CD8-positive, alpha-beta memory T cell (primary cell): ENCODE measurements at regions not wholly inside any gene's neighbourhood (a gene's known extent, or its start where the extent isn't known, plus 50 kb on each side); places are given as distances from the start of the nearest gene placed in this dataset.

Experiments
- CTCF ChIA-PET: fragments of 350-600 bp; sonication (Branson Sonifier 250); formaldehyde crosslinking; loops from one replicate; lab custom pipeline; 2021; ENCODE audit warnings: antibody characterized with exemption; lab: Charles Lee
- POLR2A ChIA-PET: fragments of 350-600 bp; sonication (Branson Sonifier 250); formaldehyde crosslinking; loops from one replicate; lab custom pipeline; 2021; ENCODE audit warnings: antibody characterized with exemption; lab: Charles Lee
- DNase-seq, 5 donors: peaks; one replicate each; pipeline versions ENCODE4 v3.0.0 to v3.0.0-alpha.2; 2020 to 2022; ENCODE audit warnings: mixed read lengths in 1 of 5
- H3K27ac ChIP-seq: one replicate; pipeline ENCODE4 v1.7.0; 2013; ENCODE audit warnings: low read depth, mild to moderate bottlenecking, low read length, moderate library complexity
- H3K27me3 ChIP-seq: 2 replicates; pipeline ENCODE4 v1.7.0; 2013; ENCODE audit warnings: low read length, mild to moderate bottlenecking; ENCODE audit not compliant: insufficient read depth, poor library complexity, severe bottlenecking
- H3K36me3 ChIP-seq: 2 replicates; pipeline ENCODE4 v1.7.0; 2013; ENCODE audit warnings: mild to moderate bottlenecking, low read length, moderate library complexity; ENCODE audit not compliant: insufficient read depth
- H3K4me1 ChIP-seq: 2 replicates; pipeline ENCODE4 v1.7.0; 2013; ENCODE audit warnings: mild to moderate bottlenecking, low read length, moderate library complexity; ENCODE audit not compliant: insufficient read depth
- H3K4me3 ChIP-seq: 2 replicates; pipeline ENCODE4 v1.7.0; 2013; ENCODE audit warnings: mild to moderate bottlenecking, low read length
- H3K9me3 ChIP-seq: 2 replicates; pipeline ENCODE4 v1.7.0; 2013; ENCODE audit warnings: mild to moderate bottlenecking, low read length
- H3K27ac Mint-ChIP-seq, 8 donors: one replicate each; pipeline ENCODE4 v1.8.0; 2020 to 2021; ENCODE audit warnings: mixed read lengths in 8 of 8, mild to moderate bottlenecking in 6 of 8, inconsistent platforms in 3 of 8, moderate library complexity in 3 of 8
- H3K27me3 Mint-ChIP-seq, 2 donors: one replicate each; pipeline ENCODE4 v1.8.0; 2020 to 2021; ENCODE audit warnings: mixed read lengths in 2 of 2, mild to moderate bottlenecking in 1 of 2, moderate library complexity in 1 of 2
- H3K36me3 Mint-ChIP-seq, 3 donors: one replicate each; pipeline ENCODE4 v1.8.0; 2020 to 2021; ENCODE audit warnings: mixed read lengths in 3 of 3, inconsistent platforms in 1 of 3, mild to moderate bottlenecking in 1 of 3
- H3K4me1 Mint-ChIP-seq, 3 donors: one replicate each; pipeline ENCODE4 v1.8.0; 2020 to 2021; ENCODE audit warnings: mixed read lengths in 3 of 3, inconsistent platforms in 1 of 3, mild to moderate bottlenecking in 1 of 3
- H3K4me3 Mint-ChIP-seq, 7 donors: one replicate each; pipeline ENCODE4 v1.8.0; 2020 to 2021; ENCODE audit warnings: mixed read lengths in 7 of 7, mild to moderate bottlenecking in 6 of 7, moderate library complexity in 4 of 7, inconsistent platforms in 2 of 7
- H3K9me3 Mint-ChIP-seq, 5 donors: one replicate each; pipeline ENCODE4 v1.8.0; 2020 to 2022; ENCODE audit warnings: mixed read lengths in 5 of 5, mild to moderate bottlenecking in 3 of 5, moderate library complexity in 2 of 5, inconsistent platforms in 1 of 5

GRCh38 chr20:43295781-43296180 lies 106.1 kb upstream of the PTPRT start:
- Mint-ChIP-seq H3K4me3 (no peak overlapping the region), H3K36me3 (no peaks in the 10 kb centered on the region), H3K9me3 (peaks cover 0 to 8% (median 0%) of the 10 kb centered on the region in 5 donors), H3K27ac (no peak overlapping the region), H3K27me3 (no peaks in the 10 kb centered on the region), H3K4me1 (no peaks in the 10 kb centered on the region)
- H3K4me1 ChIP-seq: no peaks in the 10 kb centered on the region
- H3K4me3 ChIP-seq: no peak overlapping the region
- ChIA-PET POLR2A (no interaction called here), CTCF (no interaction called here)
- no peaks in the 10 kb centered on the region for H3K9me3 ChIP-seq
- no peak for DNase-seq
- no peaks in the 10 kb centered on the region for H3K27me3 ChIP-seq
- H3K27ac ChIP-seq: no peak overlapping the region
- H3K36me3 ChIP-seq: no peaks in the 10 kb centered on the region

- ChIA-PET POLR2A (no interaction called here), CTCF (no interaction called here)
- H3K9me3 ChIP-seq: no peaks in the 10 kb centered on the region
- H3K36me3 ChIP-seq: no peaks in the 10 kb centered on the region
- no peaks in the 10 kb centered on the region for H3K27me3 ChIP-seq
- Mint-ChIP-seq H3K27ac (no peak overlapping the region), H3K27me3 (peaks cover 0 to under 1% of the 10 kb centered on the region in 2 donors), H3K36me3 (no peaks in the 10 kb centered on the region), H3K9me3 (peaks cover 0 to 8% (median 0%) of the 10 kb centered on the region in 5 donors), H3K4me1 (no peaks in the 10 kb centered on the region), H3K4me3 (no peak overlapping the region)
- no peak overlapping the region for H3K27ac ChIP-seq
- DNase-seq: no peak
- no peak overlapping the region for H3K4me3 ChIP-seq
- no peaks in the 10 kb centered on the region for H3K4me1 ChIP-seq
Measured at GRCh38 chr20:43295263-43295662, 105.6 kb upstream of the PTPRT start.

- no peaks in the 10 kb centered on the region for H3K4me1 ChIP-seq
- H3K27ac ChIP-seq: no peak overlapping the region
- ChIA-PET POLR2A (no interaction called here), CTCF (no interaction called here)
- H3K9me3 Mint-ChIP-seq: peaks cover 0 to 8% (median 0%) of the 10 kb centered on the region in 5 donors
- no peak overlapping the region for H3K4me3 Mint-ChIP-seq
- H3K4me1 Mint-ChIP-seq: no peaks in the 10 kb centered on the region
- DNase-seq: no peak
- H3K36me3 ChIP-seq: no peaks in the 10 kb centered on the region
- no peaks in the 10 kb centered on the region for H3K9me3 ChIP-seq
- no peaks in the 10 kb centered on the region for H3K36me3 Mint-ChIP-seq
- H3K27ac Mint-ChIP-seq: no peak overlapping the region
- no peaks in the 10 kb centered on the region for H3K27me3 ChIP-seq
- H3K4me3 ChIP-seq: no peak overlapping the region
- peaks cover 0 to 4% of the 10 kb centered on the region in 2 donors for H3K27me3 Mint-ChIP-seq
Measured at GRCh38 chr20:43294031-43294430, 104.3 kb upstream of the PTPRT start.

GRCh38 chr20:43293068-43293786 lies 103.5 kb upstream of the PTPRT start:
- Mint-ChIP-seq H3K27ac (no peak overlapping the region), H3K36me3 (no peaks in the 10 kb centered on the region), H3K9me3 (peaks cover 0 to 8% (median 0%) of the 10 kb centered on the region in 5 donors), H3K27me3 (peaks cover 0 to 4% of the 10 kb centered on the region in 2 donors), H3K4me1 (no peaks in the 10 kb centered on the region), H3K4me3 (no peak overlapping the region)
- Histone ChIP-seq H3K36me3 (no peaks in the 10 kb centered on the region), H3K27me3 (no peaks in the 10 kb centered on the region), H3K27ac (no peak overlapping the region), H3K4me3 (no peak overlapping the region), H3K9me3 (no peaks in the 10 kb centered on the region), H3K4me1 (no peaks in the 10 kb centered on the region)
- ChIA-PET CTCF (no interaction called here), POLR2A (no interaction called here)
- no peak for DNase-seq

GRCh38 chr20:43292222-43292621 lies 102.5 kb upstream of the PTPRT start:
- no peak for DNase-seq
- H3K27ac Mint-ChIP-seq: no peak overlapping the region
- POLR2A ChIA-PET: no interaction called here
- H3K36me3 Mint-ChIP-seq: no peaks in the 10 kb centered on the region
- Histone ChIP-seq H3K9me3 (no peaks in the 10 kb centered on the region), H3K27me3 (no peaks in the 10 kb centered on the region), H3K27ac (no peak overlapping the region), H3K4me1 (no peaks in the 10 kb centered on the region), H3K36me3 (no peaks in the 10 kb centered on the region), H3K4me3 (no peak overlapping the region)
- CTCF ChIA-PET: no interaction called here
- H3K27me3 Mint-ChIP-seq: peaks cover 0 to 4% of the 10 kb centered on the region in 2 donors
- H3K4me1 Mint-ChIP-seq: no peaks in the 10 kb centered on the region
- peaks cover 0 to 8% (median 0%) of the 10 kb centered on the region in 5 donors for H3K9me3 Mint-ChIP-seq
- no peak overlapping the region for H3K4me3 Mint-ChIP-seq

- Mint-ChIP-seq H3K9me3 (peaks cover 0 to 2% (median 0%) of the 10 kb centered on the region in 5 donors), H3K27ac (no peak overlapping the region), H3K27me3 (peaks cover 0 to 16% of the 10 kb centered on the region in 2 donors), H3K36me3 (no peaks in the 10 kb centered on the region), H3K4me1 (no peaks in the 10 kb centered on the region), H3K4me3 (no peak overlapping the region)
- Histone ChIP-seq H3K4me3 (no peak overlapping the region), H3K27ac (no peak overlapping the region), H3K36me3 (no peaks in the 10 kb centered on the region), H3K4me1 (no peaks in the 10 kb centered on the region), H3K9me3 (no peaks in the 10 kb centered on the region), H3K27me3 (no peaks in the 10 kb centered on the region)
- CTCF ChIA-PET: no interaction called here
- DNase-seq: no peak
- POLR2A ChIA-PET: no interaction called here
Measured at GRCh38 chr20:43287637-43288036, 97.9 kb upstream of the PTPRT start.

GRCh38 chr20:43285170-43285569 lies 95.5 kb upstream of the PTPRT start:
- H3K36me3 Mint-ChIP-seq: no peaks in the 10 kb centered on the region
- DNase-seq: no peak
- peaks cover 4 to 27% of the 10 kb centered on the region in 2 donors for H3K27me3 Mint-ChIP-seq
- Histone ChIP-seq H3K4me3 (no peak overlapping the region), H3K27ac (no peak overlapping the region), H3K4me1 (no peaks in the 10 kb centered on the region), H3K36me3 (no peaks in the 10 kb centered on the region), H3K9me3 (no peaks in the 10 kb centered on the region), H3K27me3 (no peaks in the 10 kb centered on the region)
- CTCF ChIA-PET: no interaction called here
- peaks cover 0 to 2% (median 0%) of the 10 kb centered on the region in 5 donors for H3K9me3 Mint-ChIP-seq
- H3K4me3 Mint-ChIP-seq: no peak overlapping the region
- POLR2A ChIA-PET: no interaction called here
- no peak overlapping the region for H3K27ac Mint-ChIP-seq
- no peaks in the 10 kb centered on the region for H3K4me1 Mint-ChIP-seq

- DNase-seq: no peak
- peaks cover 4 to 25% of the 10 kb centered on the region in 2 donors for H3K27me3 Mint-ChIP-seq
- H3K36me3 Mint-ChIP-seq: no peaks in the 10 kb centered on the region
- H3K27me3 ChIP-seq: no peaks in the 10 kb centered on the region
- H3K27ac ChIP-seq: no peak overlapping the region
- peaks cover 0 to 2% (median 0%) of the 10 kb centered on the region in 5 donors for H3K9me3 Mint-ChIP-seq
- H3K36me3 ChIP-seq: no peaks in the 10 kb centered on the region
- H3K27ac Mint-ChIP-seq: no peak overlapping the region
- CTCF ChIA-PET: no interaction called here
- H3K4me1 ChIP-seq: no peaks in the 10 kb centered on the region
- no peaks in the 10 kb centered on the region for H3K4me1 Mint-ChIP-seq
- no peaks in the 10 kb centered on the region for H3K9me3 ChIP-seq
- H3K4me3 Mint-ChIP-seq: no peak overlapping the region
- H3K4me3 ChIP-seq: no peak overlapping the region
- POLR2A ChIA-PET: no interaction called here
Measured at GRCh38 chr20:43284486-43284885, 94.8 kb upstream of the PTPRT start.
